SHP77 (cell line): ENCODE measurements at regions not wholly inside any gene's neighbourhood (a gene's known extent, or its start where the extent isn't known, plus 50 kb on each side); places are given as distances from the start of the nearest gene placed in this dataset.

Source experiments
- DNase-seq, 2 experiments: peaks; one replicate each; lab custom pipeline; 2025; lab: John Stamatoyannopoulos, UW

DNA sequence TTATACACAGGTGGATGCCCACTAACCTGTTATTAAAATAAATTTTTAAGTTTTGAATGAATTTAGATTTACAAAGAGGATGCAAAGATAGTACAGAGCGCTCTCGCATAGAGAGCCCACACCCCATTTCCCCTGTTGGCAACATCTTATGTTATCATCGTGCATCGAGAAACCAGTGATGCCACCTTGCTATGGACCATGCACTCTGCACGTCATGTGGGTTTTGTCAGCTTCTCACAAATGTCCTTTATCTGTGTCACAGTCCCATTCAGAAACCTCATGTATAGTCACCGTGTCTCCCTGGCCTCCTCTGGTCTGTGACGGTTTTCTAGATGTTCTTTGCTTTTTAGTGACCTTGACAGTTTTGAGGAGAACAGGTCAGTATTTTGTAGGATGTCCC, 60.0 kb downstream of the ING1 start:
- no peak for DNase-seq

DNA sequence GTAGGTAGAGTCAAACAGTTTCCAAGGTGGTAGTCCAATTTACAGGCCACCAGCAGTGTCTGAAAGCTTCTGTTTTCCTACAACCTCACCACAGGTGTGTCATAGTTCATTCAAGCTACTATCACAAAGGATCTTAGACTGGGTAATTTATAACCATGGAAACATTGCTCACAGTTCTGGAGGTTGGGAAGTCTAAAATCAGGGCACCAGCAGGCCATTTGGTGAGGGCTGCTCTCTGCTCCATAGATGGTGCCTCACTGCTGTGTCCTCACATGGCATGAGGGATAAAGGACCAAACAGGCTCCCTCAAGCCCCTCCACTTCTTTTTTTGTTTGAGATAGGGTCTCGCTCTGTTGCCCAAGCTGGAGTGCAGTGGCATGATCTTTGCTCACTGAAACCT, 60.6 kb downstream of the ING1 start:
- no peak for DNase-seq

DNA sequence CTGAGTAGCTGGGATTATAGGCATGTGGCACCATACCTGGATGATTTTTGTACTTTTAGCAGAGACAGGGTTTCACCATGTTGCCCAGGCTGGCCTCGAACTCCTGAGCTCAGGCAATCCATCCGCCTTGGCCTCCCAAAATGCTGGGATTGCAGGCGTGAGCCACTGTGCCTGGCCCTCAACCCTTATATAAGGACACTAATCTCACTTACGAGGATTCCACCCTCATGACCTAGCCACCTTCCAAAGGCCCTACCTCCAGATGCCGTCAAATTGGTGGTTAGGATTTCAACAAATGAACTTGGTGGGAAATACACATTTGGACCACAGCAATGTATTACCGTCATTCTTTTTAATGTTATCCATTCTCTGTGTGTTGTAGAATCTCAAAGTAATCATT, 61.0 kb downstream of the ING1 start:
- DNase-seq = no peak

DNA sequence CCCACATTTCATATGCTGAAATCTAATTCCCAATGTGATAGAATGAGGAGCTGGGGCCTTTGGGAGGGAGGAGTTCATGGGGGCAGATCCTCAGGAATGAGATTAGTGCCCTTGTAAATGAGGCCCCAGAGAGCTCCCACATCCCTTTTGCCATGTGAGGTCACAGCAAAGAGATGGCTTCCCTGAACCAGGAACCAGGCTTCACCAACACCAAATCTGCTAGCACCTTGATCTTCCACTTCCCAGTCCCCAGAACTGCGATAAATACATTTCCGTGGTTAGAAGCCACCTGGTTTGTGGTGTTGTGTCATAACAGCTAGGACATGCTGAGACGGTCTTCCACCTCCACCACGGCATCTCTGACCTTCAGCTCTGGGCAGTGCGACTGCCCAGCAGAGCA, 62.1 kb downstream of the ING1 start:
- DNase-seq = no peak

DNA sequence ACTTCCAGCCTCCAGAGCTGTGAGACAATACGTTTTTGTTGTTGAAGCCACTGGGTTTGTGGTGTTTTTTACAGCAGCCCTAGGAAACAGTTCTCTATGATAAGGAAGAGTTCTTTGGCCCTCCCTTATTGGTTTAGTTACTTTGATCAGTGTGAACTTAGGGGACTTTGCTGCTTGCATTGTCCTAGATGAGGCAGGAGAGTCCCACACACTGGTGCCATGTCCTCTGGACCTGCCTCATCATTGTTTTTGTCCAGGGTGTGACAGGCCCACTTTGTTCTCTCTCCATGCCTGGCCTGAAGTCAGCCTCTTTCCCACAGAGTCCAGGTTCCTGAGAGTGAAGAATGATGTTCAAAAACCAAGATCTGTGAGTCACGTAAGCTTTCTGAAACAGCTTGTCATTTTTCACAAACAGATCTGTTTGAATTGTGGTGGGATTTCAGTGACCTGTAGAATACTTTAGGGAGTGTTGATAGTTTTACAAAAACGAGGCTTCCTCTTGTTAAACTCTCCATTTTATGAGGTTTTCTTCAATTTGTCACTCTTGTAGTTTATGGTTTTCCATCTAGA, 63.8 kb downstream of the ING1 start:
- DNase-seq = no peak

DNA sequence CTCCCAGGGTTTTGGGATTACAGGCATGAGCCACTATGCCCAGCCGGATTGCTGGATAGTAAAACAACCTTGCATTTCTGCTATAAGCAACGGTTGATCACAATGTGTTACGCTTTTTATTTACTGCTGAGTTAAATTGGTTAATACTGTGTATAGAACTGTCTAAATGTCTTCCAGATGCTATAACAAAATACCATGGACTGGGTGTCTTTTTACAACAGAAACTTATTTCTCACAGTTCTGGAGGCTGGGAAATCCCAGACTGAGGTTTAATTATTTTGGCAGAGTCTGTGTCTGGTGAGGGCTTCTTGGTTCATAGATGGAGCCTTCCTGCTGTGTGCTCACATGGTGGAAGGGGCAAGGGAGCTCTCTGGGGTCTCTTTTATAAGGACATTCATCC, 65.5 kb downstream of the ING1 start:
- no peak for DNase-seq

DNA sequence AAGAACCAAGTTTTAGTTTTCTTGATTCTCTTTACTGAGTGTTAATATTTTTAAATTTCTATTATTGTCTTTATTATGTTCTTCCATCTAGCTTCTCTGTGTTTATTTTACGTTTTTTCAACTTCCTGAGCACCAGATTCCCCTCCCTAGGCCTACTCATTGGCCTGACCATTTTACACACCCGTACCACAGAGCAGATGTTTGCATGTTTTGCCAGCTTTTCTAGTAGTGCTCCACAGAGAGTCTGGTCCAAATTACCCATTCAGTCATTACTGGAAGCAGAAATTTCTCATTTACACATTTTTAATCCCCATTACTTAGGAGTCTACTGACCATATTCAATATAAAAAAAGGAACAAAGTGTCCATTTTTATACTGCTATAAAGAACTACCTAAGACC, 66.9 kb downstream of the ING1 start:
- DNase-seq = no peak

DNA sequence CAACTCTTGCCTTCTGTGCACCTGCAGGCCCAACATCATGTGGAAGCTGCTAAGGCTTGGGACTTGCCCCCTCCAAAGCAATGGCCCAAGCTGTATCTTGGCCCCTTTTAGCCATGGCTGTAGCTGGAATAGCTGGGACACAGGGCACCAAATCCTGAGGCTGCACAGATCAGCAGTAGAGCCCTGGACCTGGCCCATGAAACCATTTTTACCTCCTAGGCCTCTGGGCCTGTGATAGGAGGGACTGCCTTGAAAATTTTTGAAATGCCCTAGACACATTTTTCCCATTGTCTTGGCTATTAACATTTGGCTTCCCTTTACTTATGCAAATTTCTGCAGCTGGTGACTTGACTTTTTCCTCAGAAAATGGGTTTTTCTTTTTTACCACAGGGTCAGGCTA, 68.7 kb downstream of the ING1 start:
- no peak for DNase-seq

DNA sequence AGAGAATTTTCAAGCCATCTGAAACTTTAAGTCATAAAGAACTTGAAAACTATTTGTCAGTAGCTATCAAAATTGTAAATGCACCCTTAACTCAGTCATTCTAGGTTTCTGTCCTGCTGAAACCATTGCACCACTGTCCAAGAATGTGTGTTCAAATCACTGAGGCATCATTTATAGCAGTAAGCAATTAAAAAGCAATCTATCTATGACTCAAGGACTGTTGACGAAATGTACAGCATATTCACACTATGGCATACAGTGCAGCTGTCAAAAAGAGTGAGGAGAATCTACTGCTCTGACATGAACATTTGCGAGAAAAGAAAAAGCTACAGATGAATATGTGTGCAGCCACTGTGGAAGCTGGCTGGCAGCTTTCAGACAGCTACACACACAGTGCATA, 71.2 kb downstream of the ING1 start:
- no peak for DNase-seq

DNA sequence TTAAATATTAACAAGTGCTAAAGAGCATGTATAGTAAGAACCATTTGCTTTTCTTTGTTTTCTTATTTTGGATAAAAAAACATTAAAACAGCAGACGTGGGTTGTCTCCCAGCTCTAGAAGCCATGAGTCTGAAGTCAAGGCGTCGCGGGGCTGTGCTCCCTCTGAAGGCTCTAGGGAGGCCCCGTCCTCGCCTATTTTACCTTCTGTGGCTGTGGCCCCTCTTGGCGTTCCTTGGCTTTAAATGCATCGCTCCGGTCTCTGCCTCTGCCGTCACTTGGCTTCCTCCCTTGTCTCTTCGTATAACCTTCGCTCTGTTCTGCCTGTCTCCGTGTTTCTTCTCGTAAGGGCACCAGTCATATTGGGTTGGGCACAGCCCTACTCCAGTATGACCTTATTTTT, 75.3 kb downstream of the ING1 start:
- no peak for DNase-seq

DNA sequence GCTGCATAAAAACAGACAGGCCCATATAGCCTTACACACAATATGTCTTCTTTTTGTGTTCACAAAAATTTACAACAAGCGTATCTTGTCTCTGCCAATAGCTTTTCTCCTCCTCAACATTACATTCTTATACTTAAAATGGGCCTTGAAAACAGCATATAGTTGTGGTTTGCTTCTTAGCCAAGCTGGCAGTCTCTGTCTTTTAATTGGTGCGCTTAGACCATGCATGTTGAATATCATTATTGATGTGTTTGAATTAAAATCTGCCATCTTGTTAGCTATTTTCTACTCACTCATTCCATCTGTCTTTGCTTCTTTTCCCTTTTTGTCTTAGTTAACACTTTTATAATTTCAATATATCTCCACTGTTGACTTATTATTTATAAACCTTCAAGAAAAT, 76.4 kb downstream of the ING1 start:
- no peak for DNase-seq

DNA sequence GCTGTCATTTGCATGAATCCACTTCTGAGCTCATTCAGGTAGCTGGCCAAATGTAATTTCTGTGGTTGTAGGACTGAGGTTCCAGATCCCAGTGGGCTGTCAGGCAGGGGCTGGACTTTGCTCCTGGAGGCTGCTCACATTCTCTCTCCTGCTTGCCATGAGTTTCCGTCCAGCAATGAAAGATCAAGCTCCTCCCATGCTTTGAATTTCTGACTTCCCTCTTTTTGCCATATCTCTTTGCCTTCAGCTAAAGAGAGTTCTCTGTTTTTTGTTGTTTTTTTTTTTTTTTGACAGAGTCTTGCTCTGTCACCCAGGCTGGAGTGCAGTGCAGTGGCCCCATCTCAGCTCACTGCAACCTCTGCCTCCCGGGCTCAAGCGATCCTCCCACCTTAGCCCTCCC, 76.9 kb downstream of the ING1 start:
- no peak for DNase-seq

DNA sequence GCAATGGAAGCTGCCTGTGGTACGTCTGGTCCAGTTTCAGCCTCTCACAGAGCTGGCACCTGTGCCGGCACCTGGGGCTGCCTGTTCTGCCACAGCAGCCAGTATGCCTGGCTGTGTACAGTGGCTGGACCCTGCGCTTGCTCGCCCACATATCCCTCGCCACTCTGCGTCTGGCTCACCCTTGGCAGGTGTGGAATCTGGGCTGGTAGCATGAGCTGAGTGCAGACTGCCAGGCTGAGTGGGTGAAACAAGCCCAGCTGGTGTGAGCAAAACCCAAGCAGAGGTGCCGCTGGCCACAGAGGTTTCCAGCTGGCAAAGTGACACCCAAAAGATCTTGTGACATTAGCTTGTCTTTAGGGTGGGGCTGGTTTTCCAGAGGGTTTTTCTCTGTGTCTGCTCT, 80.7 kb downstream of the ING1 start:
- no peak for DNase-seq

DNA sequence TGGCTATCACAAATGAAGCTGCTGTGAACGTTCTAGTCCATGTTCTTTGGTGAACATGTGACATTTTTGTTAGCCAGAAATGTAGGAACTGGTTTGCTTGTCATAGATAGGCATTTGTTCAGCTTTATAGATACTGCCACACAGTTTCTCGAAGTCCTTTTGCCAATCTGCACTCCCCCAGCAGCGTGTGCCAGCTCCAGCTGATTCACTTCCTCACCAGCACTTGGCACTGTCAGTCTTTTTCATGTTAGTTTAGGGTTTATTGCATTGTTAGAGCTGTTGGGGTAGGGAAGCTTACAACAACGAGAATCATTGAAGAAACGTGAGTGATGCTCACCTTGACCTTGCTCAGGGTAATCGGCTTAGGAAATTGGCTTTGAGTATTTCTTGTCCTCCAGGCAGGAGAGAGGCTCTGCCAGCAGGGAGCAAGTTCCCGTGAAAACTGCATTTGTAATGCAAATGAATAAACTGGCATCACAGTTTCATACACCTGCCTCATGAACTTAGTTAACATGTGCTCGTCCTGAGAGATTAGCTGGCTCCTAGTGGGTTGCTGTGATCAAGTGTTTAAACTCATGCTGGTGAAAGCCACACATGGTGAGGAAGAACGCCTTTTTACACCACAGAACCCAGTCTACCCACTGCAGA, 83.9 kb downstream of the ING1 start:
- no peak for DNase-seq

DNA sequence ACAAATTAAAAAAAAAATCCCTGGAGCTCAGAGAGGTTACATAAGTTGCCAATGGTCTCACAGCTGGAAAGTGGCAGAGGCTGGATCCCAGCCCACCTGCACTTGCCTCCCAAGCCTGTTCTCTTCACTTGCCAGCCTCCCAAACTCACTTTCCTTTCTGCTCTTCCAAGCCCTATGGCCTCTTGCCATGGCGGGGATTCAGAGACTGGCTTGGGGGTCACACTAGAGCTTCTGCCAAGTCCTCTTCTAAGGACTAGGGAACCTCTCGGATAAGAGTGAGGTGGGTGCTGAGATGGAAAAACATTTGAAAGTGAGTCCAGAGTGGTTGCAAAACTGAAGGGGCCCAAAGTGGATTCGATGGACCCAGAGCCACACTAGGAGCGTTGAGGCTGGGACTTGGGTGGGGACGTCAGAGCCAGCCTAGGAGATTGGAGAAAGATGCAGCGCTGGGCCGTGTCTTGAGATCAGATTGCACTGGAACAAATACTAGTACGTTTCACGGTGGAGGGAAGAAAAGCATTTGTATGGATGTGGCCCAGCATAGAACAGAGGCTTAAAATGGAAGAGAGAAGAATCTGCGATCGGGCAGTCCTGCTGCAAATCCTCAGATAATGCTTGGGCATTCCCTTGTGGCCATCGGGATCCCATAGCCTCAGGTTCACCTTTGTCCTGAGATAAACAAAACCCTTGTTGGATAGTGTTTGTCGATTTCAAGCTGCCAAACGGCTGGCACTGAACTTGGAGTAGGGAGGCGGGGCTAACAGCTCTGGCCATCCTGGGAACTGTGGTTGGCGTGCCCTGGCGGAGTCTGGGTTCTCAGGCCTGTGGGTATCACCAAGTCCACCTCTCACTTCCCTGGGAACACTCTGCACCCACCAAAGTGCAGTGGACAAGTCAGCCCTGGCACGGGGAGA, 84.8 kb downstream of the ING1 start:
- no peak for DNase-seq

DNA sequence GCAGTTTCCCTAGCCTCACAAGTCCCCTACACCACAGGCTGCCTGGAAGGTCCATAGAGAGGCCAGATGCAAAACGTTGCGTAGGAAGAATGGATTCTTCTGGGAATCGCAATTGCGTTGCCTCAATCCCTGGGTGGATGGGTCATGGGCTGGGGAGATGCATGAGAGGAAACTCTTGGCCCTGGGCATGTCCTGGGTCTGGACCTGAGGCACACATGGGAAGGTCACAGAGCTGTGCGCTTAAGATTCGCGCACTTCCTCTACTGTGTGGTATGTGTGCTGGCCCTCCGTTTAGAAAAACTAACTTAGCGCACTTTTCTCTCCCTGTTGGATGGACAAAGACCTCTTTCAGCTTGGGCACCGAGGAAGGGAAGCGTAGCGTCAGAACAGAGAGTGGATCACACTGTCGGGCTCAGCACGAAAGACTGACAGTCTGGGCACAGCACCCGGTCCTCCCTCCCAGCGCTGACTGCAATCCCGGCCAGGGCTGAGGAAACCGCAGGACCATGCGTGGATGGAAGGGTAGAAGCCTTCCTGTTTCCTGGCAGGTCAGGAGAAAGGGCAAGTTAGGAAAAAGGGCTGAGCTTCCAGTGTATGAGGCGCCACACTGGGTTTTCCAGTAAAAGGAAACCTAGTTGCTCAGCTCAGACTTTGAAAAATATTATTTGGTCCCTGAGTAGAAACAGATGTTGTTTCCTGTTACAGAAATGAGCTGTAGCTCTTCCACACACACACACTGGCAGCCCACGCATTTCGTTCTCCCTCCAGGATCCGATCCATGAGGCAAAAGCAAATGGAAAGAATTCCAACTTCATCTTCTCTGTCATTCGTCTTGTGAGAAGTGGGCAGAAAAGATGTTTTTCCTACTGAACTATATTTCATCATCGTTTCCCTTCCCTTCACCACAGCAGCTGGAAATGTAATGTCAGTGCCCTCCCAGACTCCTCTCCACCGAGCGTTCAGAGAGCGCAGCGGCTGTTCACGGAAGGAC, 86.0 kb downstream of the ING1 start:
- no peak for DNase-seq

DNA sequence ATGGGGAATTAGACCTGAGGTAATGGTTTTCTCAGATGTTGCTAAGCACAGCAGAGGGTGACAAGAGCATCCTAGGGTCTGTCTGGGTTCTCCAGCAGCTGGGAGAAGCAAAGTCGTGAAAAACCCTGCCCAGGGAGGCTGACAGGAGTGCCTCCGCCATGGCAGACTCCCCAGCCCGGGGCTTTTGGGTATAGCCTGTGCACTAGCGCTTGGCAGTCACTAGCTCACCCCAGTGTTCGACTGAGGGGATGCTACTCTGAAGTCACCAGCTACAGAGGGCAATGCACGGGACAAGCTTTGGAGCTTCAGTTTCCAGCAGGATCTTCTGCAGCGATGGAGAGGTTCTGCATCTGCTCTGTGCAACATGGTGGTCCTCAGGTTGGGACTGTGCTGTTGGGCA, 87.5 kb downstream of the ING1 start:
- DNase-seq = no peak

DNA sequence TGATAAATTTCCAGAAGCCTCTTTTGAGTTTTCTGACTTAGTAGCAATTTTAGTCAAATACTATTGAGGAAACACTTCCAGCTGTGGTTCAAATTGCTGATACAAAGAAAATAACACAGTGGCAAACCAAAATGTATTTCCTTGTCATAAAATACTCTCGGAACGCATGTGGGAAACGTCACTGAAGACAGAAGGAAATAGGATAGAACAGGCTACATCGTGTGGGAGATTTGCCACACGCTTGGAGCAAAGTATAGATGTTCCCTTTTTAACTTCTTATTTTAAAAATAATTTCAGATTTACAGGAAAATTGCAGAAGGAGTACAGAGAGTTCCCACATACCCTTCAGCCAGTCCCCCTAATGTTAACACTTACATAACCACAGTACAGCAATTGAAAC, 88.8 kb downstream of the ING1 start:
- DNase-seq = no peak

DNA sequence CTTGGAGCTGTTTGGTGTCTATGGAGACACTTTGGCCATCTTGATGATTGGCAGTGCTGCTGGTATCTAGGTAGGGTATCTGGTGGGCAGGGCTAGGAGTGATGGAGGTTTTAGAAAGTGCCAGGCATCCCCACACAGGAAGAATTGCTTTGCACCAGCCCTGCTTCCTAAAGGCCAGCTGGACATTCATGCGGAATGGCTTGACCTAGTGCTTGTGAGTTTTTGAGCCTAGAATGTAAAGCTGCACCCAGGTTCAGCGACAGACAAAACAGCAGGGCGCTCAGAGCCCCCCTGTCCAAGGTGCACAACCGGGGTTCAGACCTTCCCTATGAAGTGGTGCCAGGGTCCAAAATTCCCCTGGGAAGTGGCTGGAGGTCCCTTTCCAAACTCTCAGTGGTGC, 93.1 kb downstream of the ING1 start:
- DNase-seq = no peak

DNA sequence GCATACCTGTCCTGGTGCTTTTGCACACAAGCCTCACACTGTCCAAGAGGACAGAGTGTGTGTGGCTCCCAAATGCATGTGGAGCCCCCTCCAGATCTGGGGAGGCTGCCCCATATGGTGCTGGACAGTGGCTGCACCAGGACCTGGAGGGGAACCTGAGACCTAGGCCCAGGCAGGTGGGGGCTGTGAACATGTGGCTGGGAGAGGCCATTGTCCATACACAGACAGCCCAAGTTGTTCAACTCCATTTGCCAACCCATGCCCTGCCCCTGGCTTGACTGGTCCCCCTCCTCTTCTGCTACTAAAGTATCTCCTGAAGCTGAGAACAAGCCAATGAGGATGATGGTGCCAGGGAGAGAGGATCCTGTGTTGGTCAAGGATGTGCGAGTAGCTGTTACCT, 94.0 kb downstream of the ING1 start:
- no peak for DNase-seq

DNA sequence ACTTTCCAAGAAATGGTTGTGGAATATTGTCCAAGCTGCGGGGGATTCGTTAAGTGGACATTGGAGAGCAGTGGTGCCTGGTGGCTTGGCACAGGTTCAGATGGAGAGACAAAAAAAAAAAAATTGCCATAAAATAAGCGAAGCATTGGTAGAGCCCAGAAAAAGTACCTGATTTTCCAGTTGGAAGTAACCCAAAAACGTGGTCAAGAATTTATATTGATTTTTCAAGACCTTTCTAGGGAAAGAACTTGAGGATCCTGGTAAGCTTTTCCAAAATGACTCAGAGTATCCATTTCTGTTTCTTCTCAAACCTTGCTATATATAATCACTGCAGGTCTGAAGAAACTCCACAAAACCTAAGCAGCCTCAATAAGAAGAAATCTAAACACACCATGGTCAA, 94.6 kb downstream of the ING1 start:
- DNase-seq = no peak

DNA sequence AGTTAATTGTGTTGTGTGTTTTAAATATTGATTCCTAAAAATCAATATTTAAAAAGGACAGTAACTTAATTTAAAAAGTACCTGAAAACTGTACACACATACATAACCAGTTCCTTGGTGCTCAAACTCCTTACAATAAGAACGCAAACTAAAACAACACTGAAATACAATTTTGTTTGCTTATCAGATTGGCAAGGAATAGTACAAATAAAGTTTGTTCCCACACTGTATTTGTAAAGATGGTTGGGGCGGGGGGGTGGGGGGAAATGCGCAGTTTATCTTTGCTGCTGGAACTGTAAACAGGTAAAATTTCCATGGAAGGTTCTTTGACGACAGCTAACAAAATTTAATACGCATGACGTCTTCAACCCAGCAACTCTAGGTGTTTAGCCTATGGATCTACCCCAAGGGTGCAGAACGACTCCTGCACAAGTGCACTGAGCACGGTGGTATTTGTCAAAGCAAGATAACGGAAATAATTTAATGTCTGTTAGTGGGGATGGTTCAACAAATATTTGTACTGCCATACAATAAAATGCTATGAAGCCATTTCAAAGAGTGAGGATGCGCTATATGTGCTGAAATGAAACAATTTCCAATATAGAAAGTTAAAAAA, 96.5 kb downstream of the ING1 start:
- no peak for DNase-seq
